LNCAP (cell line): ENCODE measurements at regions not wholly inside any gene's neighbourhood (a gene's known extent, or its start where the extent isn't known, plus 50 kb on each side); places are given as distances from the start of the nearest gene placed in this dataset.

Source experiments
- TF ChIP-seq, protein P1 (sequence below): fragments of 450-650 bp; IDR thresholded peaks from 2 replicates; pipeline ENCODE4 v1.5.1; 2017; ENCODE audit warnings: mild to moderate bottlenecking

DNA sequence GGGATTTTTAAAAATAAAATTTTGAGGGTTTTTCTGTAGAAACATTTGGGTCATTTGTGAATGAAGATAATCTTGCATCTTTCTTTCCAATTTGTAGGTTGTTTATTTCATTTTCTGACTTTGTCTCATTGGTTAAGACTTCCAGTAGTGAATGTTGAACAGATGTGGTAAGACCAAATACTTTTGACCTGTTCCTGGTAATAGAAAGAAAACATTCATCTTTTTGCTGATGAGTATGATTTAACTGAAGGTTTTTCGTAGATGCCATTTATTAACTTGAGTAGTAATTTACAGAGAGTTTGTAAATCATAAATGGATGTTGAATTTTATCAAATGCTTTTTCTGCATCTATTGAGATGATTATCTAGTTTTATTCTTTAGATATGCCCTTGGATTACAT is 416.1 kb upstream of the CITED2 start:
- TF ChIP-seq, protein P1, sequence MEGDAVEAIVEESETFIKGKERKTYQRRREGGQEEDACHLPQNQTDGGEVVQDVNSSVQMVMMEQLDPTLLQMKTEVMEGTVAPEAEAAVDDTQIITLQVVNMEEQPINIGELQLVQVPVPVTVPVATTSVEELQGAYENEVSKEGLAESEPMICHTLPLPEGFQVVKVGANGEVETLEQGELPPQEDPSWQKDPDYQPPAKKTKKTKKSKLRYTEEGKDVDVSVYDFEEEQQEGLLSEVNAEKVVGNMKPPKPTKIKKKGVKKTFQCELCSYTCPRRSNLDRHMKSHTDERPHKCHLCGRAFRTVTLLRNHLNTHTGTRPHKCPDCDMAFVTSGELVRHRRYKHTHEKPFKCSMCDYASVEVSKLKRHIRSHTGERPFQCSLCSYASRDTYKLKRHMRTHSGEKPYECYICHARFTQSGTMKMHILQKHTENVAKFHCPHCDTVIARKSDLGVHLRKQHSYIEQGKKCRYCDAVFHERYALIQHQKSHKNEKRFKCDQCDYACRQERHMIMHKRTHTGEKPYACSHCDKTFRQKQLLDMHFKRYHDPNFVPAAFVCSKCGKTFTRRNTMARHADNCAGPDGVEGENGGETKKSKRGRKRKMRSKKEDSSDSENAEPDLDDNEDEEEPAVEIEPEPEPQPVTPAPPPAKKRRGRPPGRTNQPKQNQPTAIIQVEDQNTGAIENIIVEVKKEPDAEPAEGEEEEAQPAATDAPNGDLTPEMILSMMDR, result no peak

GRCh38 chr6:139784222-139784769 is 409.8 kb upstream of the CITED2 start:
- TF ChIP-seq, protein P1, result no peak

DNA sequence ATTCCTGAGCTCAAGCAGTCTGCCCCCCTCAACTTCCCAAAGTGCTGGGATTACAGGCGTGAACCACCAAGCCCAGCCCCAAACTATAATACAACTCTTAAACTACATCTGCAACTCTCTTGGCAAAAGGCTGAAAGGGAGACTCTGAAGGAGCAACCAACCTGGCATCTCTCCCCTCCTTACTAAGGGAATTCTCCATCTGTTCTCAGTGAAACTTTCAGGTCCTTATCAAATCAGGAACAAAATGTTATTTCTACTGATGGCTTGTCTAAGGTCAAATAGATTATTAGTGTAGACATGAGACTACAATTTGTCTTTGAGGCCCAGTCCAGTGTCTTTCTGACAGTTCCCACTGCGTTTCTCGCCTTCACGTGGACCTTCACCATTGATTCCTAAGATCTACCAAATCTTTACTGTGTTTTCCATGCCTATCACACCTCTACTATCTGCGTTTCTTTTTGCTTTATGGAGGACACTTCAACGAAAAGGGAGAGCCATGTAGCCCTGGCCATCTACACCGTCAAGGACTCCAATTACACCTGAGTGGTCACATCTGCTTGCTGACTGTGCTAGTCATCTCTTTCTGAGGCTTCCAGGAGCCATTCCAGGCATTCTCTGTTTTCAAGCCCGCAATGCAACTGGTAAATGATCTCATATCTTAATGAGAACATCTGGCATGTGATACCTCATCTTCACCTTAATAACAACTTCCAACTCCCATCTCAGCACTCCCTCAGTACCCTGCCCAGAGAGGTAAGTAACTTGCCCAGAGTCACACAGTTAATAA is 405.7 kb upstream of the CITED2 start:
- TF ChIP-seq, protein P1, result no peak

DNA sequence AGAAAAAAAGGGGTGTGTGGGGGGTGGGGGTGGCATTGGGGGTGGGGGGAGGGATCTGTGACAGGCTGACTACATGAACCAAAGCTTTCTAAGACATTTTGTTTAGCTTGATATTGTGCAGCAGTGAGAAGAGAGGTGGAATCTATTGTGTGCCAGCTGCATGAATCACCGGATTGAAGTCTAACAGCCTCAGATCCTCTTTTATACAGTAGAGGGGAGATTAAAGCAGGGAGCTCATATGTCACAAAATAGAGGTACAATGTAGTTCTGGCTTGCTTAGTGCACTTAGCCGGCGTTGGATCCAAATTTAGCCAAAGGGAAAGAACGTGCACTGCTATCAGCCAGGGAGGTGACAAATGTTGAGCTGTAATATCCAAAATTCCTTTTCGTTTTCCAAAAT is 404.2 kb upstream of the CITED2 start:
- TF ChIP-seq, protein P1, result no peak

GRCh38 chr6:139778106-139778505 is 403.7 kb upstream of the CITED2 start:
- TF ChIP-seq, protein P1, result no peak

GRCh38 chr6:139777202-139777970 is 402.9 kb upstream of the CITED2 start:
- TF ChIP-seq, protein P1, result no peak

GRCh38 chr6:139776041-139776440 is 401.6 kb upstream of the CITED2 start:
- TF ChIP-seq, protein P1, result no peak
